ENCODE measurements at regions not wholly inside any gene's neighbourhood (a gene's known extent, or its start where the extent isn't known, plus 50 kb on each side); places are given as distances from the start of the nearest gene placed in this dataset.

DNA sequence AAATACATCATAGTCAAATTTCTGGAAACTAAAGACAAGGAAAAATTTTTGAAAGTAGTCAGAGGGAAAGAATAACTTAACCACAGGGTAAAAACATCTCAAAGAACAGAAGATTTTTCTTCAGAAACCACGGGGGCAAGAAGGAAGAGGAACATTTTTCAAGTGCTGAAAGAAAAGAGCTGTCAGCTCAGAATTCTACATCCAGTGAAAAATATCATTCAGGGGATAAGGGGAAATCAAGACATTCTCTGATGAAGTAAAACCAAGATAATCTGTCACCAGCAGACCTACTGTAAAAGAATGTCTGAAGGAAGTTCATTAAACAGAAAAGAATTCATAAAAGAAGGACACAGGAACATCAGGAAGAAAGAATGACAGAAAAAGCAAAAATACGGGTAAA lies 111.2 kb upstream of the TMEM72 start:
- DNase-seq = no peak
- H3K9me3 ChIP-seq (ENCODE audit: control insufficient read depth in 2 of 2, low read length in 2 of 2) = no peaks in the 10 kb centered on the region
- Mint-ChIP-seq H3K4me1 (no peaks in the 10 kb centered on the region), H3K27me3 (no peaks in the 10 kb centered on the region), H3K4me3 (no peak overlapping the region), H3K27ac (no peak overlapping the region), H3K36me3 (no peaks in the 10 kb centered on the region), H3K9me3 (no peaks in the 10 kb centered on the region)
- H3K27ac ChIP-seq (ENCODE audit: insufficient read depth, low read length, poor library complexity, severe bottlenecking) = no peak overlapping the region
- ATAC-seq (ENCODE audit: low read depth in 2 of 2) = no peak
- H3K36me3 ChIP-seq (ENCODE audit: control insufficient read depth, insufficient read depth, low read length) = no peaks in the 10 kb centered on the region
- no peak overlapping the region for H3K4me3 ChIP-seq (ENCODE audit: low read depth, low read length)
- peaks cover 3% of the 10 kb centered on the region for H3K27me3 ChIP-seq (ENCODE audit: control insufficient read depth, insufficient read depth, low read length)
- H3K4me1 ChIP-seq (ENCODE audit: control insufficient read depth, insufficient read depth, low read length, poor library complexity, severe bottlenecking) = no peaks in the 10 kb centered on the region

DNA sequence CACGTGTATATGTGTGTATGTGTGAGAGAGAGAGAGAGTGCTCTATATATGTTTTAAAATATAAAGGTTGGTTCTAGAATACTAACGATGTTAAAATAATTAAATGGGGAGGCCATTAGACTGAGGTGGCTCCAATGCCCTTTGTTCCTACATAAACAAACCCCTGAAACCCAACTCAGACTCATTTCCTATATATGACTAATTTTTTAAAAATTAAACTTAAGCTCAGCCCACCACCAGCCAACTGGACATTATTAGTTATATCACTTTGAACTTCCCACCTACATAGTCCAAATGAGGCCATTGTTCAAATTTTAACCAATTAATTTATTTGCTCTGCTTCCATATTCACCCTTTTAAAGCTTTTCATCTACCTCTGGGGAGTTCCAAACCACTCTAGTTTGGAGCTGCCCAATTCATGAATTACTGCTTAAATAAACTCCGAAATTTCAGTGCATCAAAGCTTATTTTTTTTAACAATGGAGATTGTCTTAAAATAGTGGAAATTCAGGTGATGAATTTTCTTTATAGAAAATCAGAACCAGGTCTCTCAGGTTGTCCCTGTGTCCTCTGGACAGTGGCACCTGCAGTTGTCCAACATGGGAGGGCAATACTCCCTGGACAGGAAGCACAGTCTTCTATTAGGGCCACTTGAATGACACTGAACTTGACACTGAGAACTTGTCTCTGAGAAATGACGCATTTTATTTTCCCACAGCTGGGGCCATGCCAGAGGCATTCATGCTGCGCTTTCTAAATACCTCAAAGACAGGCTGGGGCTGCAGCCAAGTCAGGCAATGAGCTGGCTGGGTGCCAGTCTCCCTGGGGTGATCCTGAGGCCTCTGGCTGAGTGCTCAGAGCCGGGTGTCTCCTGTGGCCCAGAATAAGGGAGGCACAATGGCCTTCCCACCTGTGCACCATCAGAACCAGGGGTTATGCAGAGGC lies 109.5 kb upstream of the TMEM72 start:
- Mint-ChIP-seq H3K27me3 (no peaks in the 10 kb centered on the region), H3K36me3 (no peaks in the 10 kb centered on the region), H3K4me1 (no peaks in the 10 kb centered on the region), H3K4me3 (no peak overlapping the region), H3K27ac (no peak overlapping the region), H3K9me3 (no peaks in the 10 kb centered on the region)
- H3K27ac ChIP-seq (ENCODE audit: insufficient read depth, low read length, poor library complexity, severe bottlenecking) = no peak overlapping the region
- no peak overlapping the region for H3K4me3 ChIP-seq (ENCODE audit: low read depth, low read length)
- H3K4me1 ChIP-seq (ENCODE audit: control insufficient read depth, insufficient read depth, low read length, poor library complexity, severe bottlenecking) = no peaks in the 10 kb centered on the region
- ATAC-seq (ENCODE audit: low read depth in 2 of 2) = no peak
- peaks cover 3% of the 10 kb centered on the region for H3K27me3 ChIP-seq (ENCODE audit: control insufficient read depth, insufficient read depth, low read length)
- DNase-seq = no peak
- H3K9me3 ChIP-seq (ENCODE audit: control insufficient read depth in 2 of 2, low read length in 2 of 2) = no peaks in the 10 kb centered on the region
- no peaks in the 10 kb centered on the region for H3K36me3 ChIP-seq (ENCODE audit: control insufficient read depth, insufficient read depth, low read length)

DNA sequence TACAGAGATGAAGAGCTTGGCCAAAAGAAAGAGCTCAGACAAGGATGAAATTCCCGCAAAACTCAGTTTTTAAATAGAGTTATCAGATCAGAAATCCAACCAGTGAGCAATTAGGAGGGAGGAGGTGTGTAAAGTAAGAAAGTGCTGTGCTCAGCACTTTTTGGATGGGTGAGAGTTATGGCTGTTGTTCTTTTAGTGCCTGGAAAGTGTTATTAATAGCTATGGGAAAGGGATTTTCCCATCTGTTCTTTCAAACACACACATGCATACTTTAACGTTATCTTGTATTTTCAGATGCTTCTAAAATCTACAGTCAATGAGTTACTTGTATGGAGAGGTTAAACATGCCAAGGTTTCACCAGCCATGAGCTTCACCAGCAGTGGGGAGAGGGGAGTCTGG lies 107.3 kb upstream of the TMEM72 start:
- H3K27me3 Mint-ChIP-seq = no peaks in the 10 kb centered on the region
- no peak for DNase-seq
- Histone ChIP-seq H3K4me3 (ENCODE audit: low read depth, low read length) (no peak overlapping the region), H3K27ac (ENCODE audit: insufficient read depth, low read length, poor library complexity, severe bottlenecking) (no peak overlapping the region), H3K36me3 (ENCODE audit: control insufficient read depth, insufficient read depth, low read length) (no peaks in the 10 kb centered on the region), H3K4me1 (ENCODE audit: control insufficient read depth, insufficient read depth, low read length, poor library complexity, severe bottlenecking) (no peaks in the 10 kb centered on the region), H3K27me3 (ENCODE audit: control insufficient read depth, insufficient read depth, low read length) (peaks cover 3% of the 10 kb centered on the region), H3K9me3 (ENCODE audit: control insufficient read depth in 2 of 2, low read length in 2 of 2) (no peaks in the 10 kb centered on the region)
- no peaks in the 10 kb centered on the region for H3K4me1 Mint-ChIP-seq
- H3K4me3 Mint-ChIP-seq = no peak overlapping the region
- H3K9me3 Mint-ChIP-seq = no peaks in the 10 kb centered on the region
- H3K27ac Mint-ChIP-seq = no peak overlapping the region
- H3K36me3 Mint-ChIP-seq = no peaks in the 10 kb centered on the region
- ATAC-seq (ENCODE audit: low read depth in 2 of 2) = no peak

DNA sequence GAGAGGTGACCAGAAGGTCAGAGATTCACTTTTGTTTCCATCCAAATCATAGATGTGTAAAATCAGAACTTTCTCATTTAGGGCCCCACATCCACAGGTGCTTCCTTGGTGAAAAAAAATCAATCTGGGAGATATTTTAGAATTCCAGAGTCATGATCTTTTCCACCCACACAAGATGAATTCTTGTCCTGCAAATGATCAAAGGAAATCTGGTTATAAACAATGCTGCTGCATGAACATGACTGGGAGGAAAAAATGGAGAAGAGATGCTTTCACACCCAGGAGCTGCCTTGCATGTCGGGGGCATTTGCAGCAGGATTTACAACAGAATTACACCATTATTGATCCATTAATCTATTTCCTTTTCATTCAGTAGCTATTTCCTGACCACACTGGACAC lies 106.5 kb upstream of the TMEM72 start:
- Mint-ChIP-seq H3K9me3 (peaks cover 0 to 5% (median 0%) of the 10 kb centered on the region in 7 donors), H3K36me3 (no peaks in the 10 kb centered on the region), H3K4me1 (no peaks in the 10 kb centered on the region), H3K27me3 (no peaks in the 10 kb centered on the region), H3K4me3 (no peak overlapping the region), H3K27ac (no peak overlapping the region)
- peaks cover 3% of the 10 kb centered on the region for H3K27me3 ChIP-seq (ENCODE audit: control insufficient read depth, insufficient read depth, low read length)
- H3K9me3 ChIP-seq (ENCODE audit: control insufficient read depth in 2 of 2, low read length in 2 of 2) = no peaks in the 10 kb centered on the region
- DNase-seq (no peak), ATAC-seq (ENCODE audit: low read depth in 2 of 2) (no peak)
- no peak overlapping the region for H3K27ac ChIP-seq (ENCODE audit: insufficient read depth, low read length, poor library complexity, severe bottlenecking)
- H3K4me1 ChIP-seq (ENCODE audit: control insufficient read depth, insufficient read depth, low read length, poor library complexity, severe bottlenecking) = no peaks in the 10 kb centered on the region
- no peaks in the 10 kb centered on the region for H3K36me3 ChIP-seq (ENCODE audit: control insufficient read depth, insufficient read depth, low read length)
- no peak overlapping the region for H3K4me3 ChIP-seq (ENCODE audit: low read depth, low read length)

DNA sequence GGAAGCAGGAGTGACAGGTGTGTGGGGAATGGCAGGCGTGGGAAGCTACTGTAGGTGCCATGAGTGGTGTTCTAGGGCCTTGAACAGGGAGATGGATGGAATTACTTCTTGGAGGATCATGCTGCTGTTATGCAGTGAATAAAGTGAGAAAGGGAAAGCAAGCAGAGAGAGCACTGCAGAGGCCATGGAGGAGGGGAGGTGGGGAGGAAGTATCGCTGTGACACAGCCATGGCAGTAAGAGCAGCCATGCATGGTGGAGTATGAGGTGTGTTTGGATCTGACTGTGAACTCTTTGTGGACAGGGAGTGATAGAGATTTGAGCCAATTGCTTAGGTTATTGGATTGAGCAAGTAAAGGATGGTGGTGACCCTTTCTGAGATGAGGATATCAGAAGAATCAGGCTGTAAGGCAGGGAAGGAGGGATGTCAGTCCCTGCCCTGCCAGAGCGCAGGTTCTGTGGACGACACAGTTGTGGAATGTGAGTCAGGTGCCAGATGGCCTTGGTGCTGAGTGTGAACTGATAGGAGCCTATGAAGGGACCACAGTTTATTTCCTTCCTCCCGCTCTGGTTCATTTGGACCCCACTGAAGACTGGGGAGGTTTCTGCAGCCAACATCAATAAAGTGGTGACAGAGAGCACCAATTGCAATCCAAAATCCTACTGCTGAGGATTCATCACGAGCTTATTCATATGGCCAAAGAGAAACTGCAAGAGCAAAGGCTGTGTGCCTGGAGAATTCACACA lies 105.5 kb upstream of the TMEM72 start:
- Histone ChIP-seq H3K27ac (ENCODE audit: insufficient read depth, low read length, poor library complexity, severe bottlenecking) (no peak overlapping the region), H3K4me1 (ENCODE audit: control insufficient read depth, insufficient read depth, low read length, poor library complexity, severe bottlenecking) (no peaks in the 10 kb centered on the region), H3K9me3 (ENCODE audit: control insufficient read depth in 2 of 2, low read length in 2 of 2) (no peaks in the 10 kb centered on the region), H3K27me3 (ENCODE audit: control insufficient read depth, insufficient read depth, low read length) (peaks cover 3% of the 10 kb centered on the region), H3K4me3 (ENCODE audit: low read depth, low read length) (no peak overlapping the region), H3K36me3 (ENCODE audit: control insufficient read depth, insufficient read depth, low read length) (no peaks in the 10 kb centered on the region)
- no peaks in the 10 kb centered on the region for H3K4me1 Mint-ChIP-seq
- no peak for ATAC-seq (ENCODE audit: low read depth in 2 of 2)
- DNase-seq = no peak
- H3K9me3 Mint-ChIP-seq = peaks cover 0 to 5% (median 0%) of the 10 kb centered on the region in 7 donors
- H3K4me3 Mint-ChIP-seq = no peak overlapping the region
- H3K27me3 Mint-ChIP-seq = no peaks in the 10 kb centered on the region
- H3K36me3 Mint-ChIP-seq = no peaks in the 10 kb centered on the region
- H3K27ac Mint-ChIP-seq = no peak overlapping the region

DNA sequence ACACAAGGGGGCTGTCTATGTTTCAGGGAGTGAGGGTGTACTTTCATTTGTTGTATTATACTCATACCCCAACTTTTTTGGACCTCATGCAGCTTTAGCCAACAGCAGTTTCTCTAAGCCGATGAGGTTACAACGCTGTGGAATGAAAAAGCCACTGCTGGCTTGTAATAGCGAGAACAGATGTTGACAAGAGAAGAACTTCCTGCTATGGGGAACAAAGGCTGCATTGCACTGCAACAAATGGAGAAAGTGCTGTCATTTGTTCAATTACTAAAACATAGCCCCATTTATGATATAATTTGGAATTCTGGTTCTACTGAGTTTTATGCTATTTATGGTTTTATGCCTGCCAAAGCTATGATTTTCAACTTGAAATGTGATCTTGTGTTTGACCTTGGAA lies 104.2 kb upstream of the TMEM72 start:
- Histone ChIP-seq H3K27ac (ENCODE audit: insufficient read depth, low read length, poor library complexity, severe bottlenecking) (no peak overlapping the region), H3K36me3 (ENCODE audit: control insufficient read depth, insufficient read depth, low read length) (no peaks in the 10 kb centered on the region), H3K4me3 (ENCODE audit: low read depth, low read length) (no peak overlapping the region), H3K4me1 (ENCODE audit: control insufficient read depth, insufficient read depth, low read length, poor library complexity, severe bottlenecking) (no peaks in the 10 kb centered on the region), H3K9me3 (ENCODE audit: control insufficient read depth in 2 of 2, low read length in 2 of 2) (no peaks in the 10 kb centered on the region), H3K27me3 (ENCODE audit: control insufficient read depth, insufficient read depth, low read length) (peaks cover 3% of the 10 kb centered on the region)
- H3K4me3 Mint-ChIP-seq = no peak overlapping the region
- peaks cover 0 to 5% (median 0%) of the 10 kb centered on the region in 7 donors for H3K9me3 Mint-ChIP-seq
- H3K4me1 Mint-ChIP-seq = no peaks in the 10 kb centered on the region
- no peak overlapping the region for H3K27ac Mint-ChIP-seq
- ATAC-seq (ENCODE audit: low read depth in 2 of 2) (no peak), DNase-seq (no peak)
- no peaks in the 10 kb centered on the region for H3K27me3 Mint-ChIP-seq
- H3K36me3 Mint-ChIP-seq = no peaks in the 10 kb centered on the region

DNA sequence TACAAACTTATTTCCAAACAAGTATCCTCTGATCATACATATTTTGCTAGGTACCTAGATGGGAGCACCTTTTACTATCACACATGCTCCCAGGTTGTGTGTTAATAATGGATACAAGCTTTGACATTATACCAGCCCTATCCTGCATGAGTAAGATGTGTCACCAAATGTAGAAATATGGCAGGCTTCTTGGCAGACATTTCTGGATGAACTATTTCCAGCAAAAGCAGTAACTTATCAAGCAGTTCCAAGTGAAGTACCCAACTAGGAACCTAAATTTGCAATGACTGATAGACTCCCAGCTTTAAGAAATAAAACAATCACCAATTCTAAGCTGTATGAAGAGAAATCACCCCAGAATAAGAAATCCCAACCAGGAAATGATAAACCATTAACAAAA lies 103.7 kb upstream of the TMEM72 start:
- Histone ChIP-seq H3K4me1 (ENCODE audit: control insufficient read depth, insufficient read depth, low read length, poor library complexity, severe bottlenecking) (no peaks in the 10 kb centered on the region), H3K27me3 (ENCODE audit: control insufficient read depth, insufficient read depth, low read length) (peaks cover under 1% of the 10 kb centered on the region), H3K4me3 (ENCODE audit: low read depth, low read length) (no peak overlapping the region), H3K36me3 (ENCODE audit: control insufficient read depth, insufficient read depth, low read length) (no peaks in the 10 kb centered on the region), H3K27ac (ENCODE audit: insufficient read depth, low read length, poor library complexity, severe bottlenecking) (no peak overlapping the region), H3K9me3 (ENCODE audit: control insufficient read depth in 2 of 2, low read length in 2 of 2) (no peaks in the 10 kb centered on the region)
- no peak overlapping the region for H3K27ac Mint-ChIP-seq
- H3K27me3 Mint-ChIP-seq = no peaks in the 10 kb centered on the region
- ATAC-seq (ENCODE audit: low read depth in 2 of 2) (no peak), DNase-seq (no peak)
- peaks cover 0 to 5% (median 0%) of the 10 kb centered on the region in 7 donors for H3K9me3 Mint-ChIP-seq
- no peak overlapping the region for H3K4me3 Mint-ChIP-seq
- no peaks in the 10 kb centered on the region for H3K4me1 Mint-ChIP-seq
- H3K36me3 Mint-ChIP-seq = no peaks in the 10 kb centered on the region

All from CD4-positive, CD25-positive, alpha-beta regulatory T cell (primary cell).